ENCODE measurements at regions not wholly inside any gene's neighbourhood (a gene's known extent, or its start where the extent isn't known, plus 50 kb on each side); places are given as distances from the start of the nearest gene placed in this dataset.

DNA sequence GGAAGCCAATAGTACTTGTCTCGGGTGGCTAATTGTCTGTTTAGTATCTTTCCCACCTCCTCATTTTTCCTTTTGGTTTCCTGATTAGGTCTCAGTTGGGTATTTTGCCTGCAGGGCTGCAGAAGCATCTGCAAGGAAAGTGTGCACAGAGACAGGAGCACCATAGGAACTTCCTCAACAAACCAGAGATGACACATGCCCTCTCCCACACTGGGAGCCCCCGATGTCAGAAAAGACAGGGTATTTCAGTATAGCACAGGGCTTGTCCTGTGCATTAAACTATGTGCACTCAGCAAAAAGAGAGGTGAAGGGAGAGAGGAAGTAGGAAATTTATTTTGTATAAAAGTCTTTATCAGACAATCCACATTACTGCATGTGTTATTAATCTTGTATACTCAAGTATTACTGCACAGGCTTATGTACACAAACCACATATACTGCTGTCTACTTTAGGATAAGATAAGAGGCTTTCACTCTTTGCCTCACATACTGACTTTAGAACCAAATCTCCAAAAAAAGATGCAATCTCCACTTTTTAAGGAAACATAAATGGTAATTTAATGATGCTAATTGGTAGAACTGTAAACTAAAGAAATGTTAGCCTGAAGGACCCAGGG, 501.0 kb downstream of the FOXO1 start:
- CTCF ChIA-PET, result no interaction called here

DNA sequence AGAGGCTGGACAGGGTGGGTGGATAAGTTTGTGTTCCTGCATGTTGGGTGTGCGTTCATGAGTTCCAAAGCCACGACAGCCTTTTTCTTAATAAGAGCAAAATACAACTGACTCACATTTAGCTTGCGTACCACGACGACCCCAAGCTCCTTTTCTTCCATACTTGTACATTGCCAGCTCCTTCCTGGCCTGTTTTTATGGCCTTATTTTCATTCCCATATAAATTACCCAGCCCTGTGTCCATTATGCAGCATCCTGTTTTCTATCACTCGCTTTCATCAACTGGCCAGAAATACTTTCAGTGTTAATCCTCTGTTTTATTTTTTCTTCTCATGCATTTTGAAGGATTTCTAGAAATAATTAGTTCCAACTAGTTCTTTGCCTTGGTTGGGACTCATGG, 499.1 kb downstream of the FOXO1 start:
- no peak for DNase-seq (ENCODE audit: extremely low spot score)
- no peak for TF ChIP-seq L3MBTL2 (conservative IDR thresholded peaks at IDR 0.05)
- no peak for TF ChIP-seq LEF1 (IDR thresholded peaks at IDR 0.05; ENCODE audit: borderline replicate concordance)
- TF ChIP-seq ELF4 (IDR thresholded peaks at IDR 0.05), result no peak
- no peak for TF ChIP-seq ARNT (IDR thresholded peaks at IDR 0.05)
- TF ChIP-seq HDGF (IDR thresholded peaks at IDR 0.05; ENCODE audit: borderline replicate concordance), result no peak
- no peak for TF ChIP-seq NFRKB (IDR thresholded peaks at IDR 0.05)
- no peak for TF ChIP-seq TARDBP (IDR thresholded peaks at IDR 0.05)
- no peak for TF ChIP-seq ZNF384 (IDR thresholded peaks at IDR 0.05)
- TF ChIP-seq, protein P1, sequence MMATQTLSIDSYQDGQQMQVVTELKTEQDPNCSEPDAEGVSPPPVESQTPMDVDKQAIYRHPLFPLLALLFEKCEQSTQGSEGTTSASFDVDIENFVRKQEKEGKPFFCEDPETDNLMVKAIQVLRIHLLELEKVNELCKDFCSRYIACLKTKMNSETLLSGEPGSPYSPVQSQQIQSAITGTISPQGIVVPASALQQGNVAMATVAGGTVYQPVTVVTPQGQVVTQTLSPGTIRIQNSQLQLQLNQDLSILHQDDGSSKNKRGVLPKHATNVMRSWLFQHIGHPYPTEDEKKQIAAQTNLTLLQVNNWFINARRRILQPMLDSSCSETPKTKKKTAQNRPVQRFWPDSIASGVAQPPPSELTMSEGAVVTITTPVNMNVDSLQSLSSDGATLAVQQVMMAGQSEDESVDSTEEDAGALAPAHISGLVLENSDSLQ (IDR thresholded peaks at IDR 0.05), result no peak
- no peak for TF ChIP-seq FOXK2 (IDR thresholded peaks at IDR 0.05)
- TF ChIP-seq SP1 (IDR thresholded peaks at IDR 0.05), result no peak
- TF ChIP-seq BHLHE40 (IDR thresholded peaks at IDR 0.05; ENCODE audit: borderline replicate concordance), result no peak
- TF ChIP-seq FOXM1 (IDR thresholded peaks at IDR 0.05; ENCODE audit: borderline replicate concordance), result no peak
- no peak for TF ChIP-seq SUZ12 (IDR thresholded peaks at IDR 0.05)
- TF ChIP-seq CTBP1 (IDR thresholded peaks at IDR 0.05; ENCODE audit: borderline replicate concordance), result no peak
- no peak for TF ChIP-seq FOXA1 (IDR thresholded peaks at IDR 0.05)
- POLR2A ChIA-PET, result no interaction called here
- CTCF ChIA-PET, result no interaction called here

More for the DNA sequence above, 501.0 kb downstream of the FOXO1 start:
- no peak for TF ChIP-seq FOXA1 (IDR thresholded peaks at IDR 0.05)
- TF ChIP-seq CTBP1 (IDR thresholded peaks at IDR 0.05; ENCODE audit: borderline replicate concordance), result no peak
- no peak for TF ChIP-seq ARNT (IDR thresholded peaks at IDR 0.05)
- no peak for TF ChIP-seq NFRKB (IDR thresholded peaks at IDR 0.05)
- TF ChIP-seq L3MBTL2 (conservative IDR thresholded peaks at IDR 0.05), result no peak
- no peak for TF ChIP-seq TARDBP (IDR thresholded peaks at IDR 0.05)
- TF ChIP-seq ZNF384 (IDR thresholded peaks at IDR 0.05), result no peak
- TF ChIP-seq, protein P1 (IDR thresholded peaks at IDR 0.05), result no peak
- no peak for TF ChIP-seq LEF1 (IDR thresholded peaks at IDR 0.05; ENCODE audit: borderline replicate concordance)
- TF ChIP-seq SP1 (IDR thresholded peaks at IDR 0.05), result no peak
- TF ChIP-seq SUZ12 (IDR thresholded peaks at IDR 0.05), result no peak
- DNase-seq (ENCODE audit: extremely low spot score), result no peak
- POLR2A ChIA-PET, result no interaction called here

- TF ChIP-seq SUZ12 (IDR thresholded peaks at IDR 0.05) (no peak), ZNF384 (IDR thresholded peaks at IDR 0.05) (no peak), LEF1 (IDR thresholded peaks at IDR 0.05; ENCODE audit: borderline replicate concordance) (no peak), SP1 (IDR thresholded peaks at IDR 0.05) (no peak), L3MBTL2 (conservative IDR thresholded peaks at IDR 0.05) (no peak), HDGF (IDR thresholded peaks at IDR 0.05; ENCODE audit: borderline replicate concordance) (no peak), ARNT (IDR thresholded peaks at IDR 0.05) (no peak), CTBP1 (IDR thresholded peaks at IDR 0.05; ENCODE audit: borderline replicate concordance) (no peak), FOXK2 (IDR thresholded peaks at IDR 0.05) (no peak), BHLHE40 (IDR thresholded peaks at IDR 0.05; ENCODE audit: borderline replicate concordance) (no peak), ELF4 (IDR thresholded peaks at IDR 0.05) (no peak)
- TF ChIP-seq, protein P1 (IDR thresholded peaks at IDR 0.05), result no peak
- ChIA-PET POLR2A (interaction anchor here (1.4 kb wide), 1 partner anchor 64 kb away, joined by 3 read pairs; no protein-coding TSS in a partner anchor), CTCF (no interaction called here)
- DNase-seq (ENCODE audit: extremely low spot score), result no peak
These were observed 497.8 kb downstream of the FOXO1 start for GRCh38 chr13:40168425-40169166.

GRCh38 chr13:40169476-40169875, 497.0 kb downstream of the FOXO1 start:
- CTCF ChIA-PET, result no interaction called here
- DNase-seq (ENCODE audit: extremely low spot score), result no peak
- TF ChIP-seq SP1 (IDR thresholded peaks at IDR 0.05) (no peak), LEF1 (IDR thresholded peaks at IDR 0.05; ENCODE audit: borderline replicate concordance) (no peak), TARDBP (IDR thresholded peaks at IDR 0.05) (no peak), ARNT (IDR thresholded peaks at IDR 0.05) (no peak), BHLHE40 (IDR thresholded peaks at IDR 0.05; ENCODE audit: borderline replicate concordance) (no peak)
- POLR2A ChIA-PET, result interaction anchor here (1.4 kb wide), 1 partner anchor 63 kb away, joined by 3 read pairs; no protein-coding TSS in a partner anchor

DNA sequence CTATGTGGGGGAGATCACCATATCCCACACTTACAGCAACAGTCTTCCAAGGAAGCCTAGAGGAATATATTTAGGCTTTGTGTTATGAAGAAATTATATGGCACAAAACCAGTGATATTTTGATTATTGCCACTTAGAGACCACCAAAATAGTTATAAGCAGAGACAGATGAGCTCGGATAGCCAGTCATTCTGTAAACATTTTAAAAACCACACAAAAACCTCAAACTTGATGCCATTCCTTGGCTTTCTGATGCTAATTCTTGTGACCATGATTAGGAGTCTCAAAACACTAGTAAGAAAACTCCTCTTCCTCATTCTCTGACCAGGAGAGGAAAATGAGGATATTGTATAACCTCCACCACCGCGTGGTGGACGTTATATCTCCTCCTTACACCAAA, 496.4 kb downstream of the FOXO1 start:
- ChIA-PET POLR2A (no interaction called here), CTCF (no interaction called here)
- TF ChIP-seq SP1 (IDR thresholded peaks at IDR 0.05) (no peak), NFRKB (IDR thresholded peaks at IDR 0.05) (no peak), CTBP1 (IDR thresholded peaks at IDR 0.05; ENCODE audit: borderline replicate concordance) (no peak), FOXM1 (IDR thresholded peaks at IDR 0.05; ENCODE audit: borderline replicate concordance) (no peak), ELF4 (IDR thresholded peaks at IDR 0.05) (no peak), L3MBTL2 (conservative IDR thresholded peaks at IDR 0.05) (no peak)
- no peak for DNase-seq (ENCODE audit: extremely low spot score)

DNA sequence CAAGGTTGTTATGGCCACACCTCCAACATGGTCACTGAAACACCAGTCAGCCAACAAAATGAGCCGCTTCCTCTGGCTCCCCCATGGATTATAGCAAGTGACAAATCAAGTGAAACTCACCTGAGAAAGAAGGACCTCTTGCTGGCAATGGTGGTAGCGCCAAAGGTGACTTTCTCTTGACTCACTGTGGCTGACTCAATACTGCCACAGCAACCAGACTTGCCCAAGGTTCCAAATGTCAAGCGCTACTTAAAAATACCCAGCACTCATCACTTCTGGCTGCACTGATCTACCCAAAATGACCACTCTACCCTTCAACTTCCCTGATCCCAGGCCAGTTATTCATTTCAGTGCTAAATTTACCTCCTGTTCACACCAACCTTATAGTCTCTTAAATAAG, 495.5 kb downstream of the FOXO1 start:
- ChIA-PET POLR2A (no interaction called here), CTCF (no interaction called here)
- no peak for DNase-seq (ENCODE audit: extremely low spot score)
- TF ChIP-seq FOXK2 (IDR thresholded peaks at IDR 0.05) (no peak), ELF4 (IDR thresholded peaks at IDR 0.05) (no peak), CTBP1 (IDR thresholded peaks at IDR 0.05; ENCODE audit: borderline replicate concordance) (no peak), BHLHE40 (IDR thresholded peaks at IDR 0.05; ENCODE audit: borderline replicate concordance) (no peak), SUZ12 (IDR thresholded peaks at IDR 0.05) (no peak)
